Hematopoietic multipotent progenitor cell treated with erythropoietin and hydrocortisone succinate and interleukin-3 and kit ligand, for 4 days (in vitro differentiated cells): ENCODE measurements at regions not wholly inside any gene's neighbourhood (a gene's known extent, or its start where the extent isn't known, plus 50 kb on each side); places are given as distances from the start of the nearest gene placed in this dataset.

Source experiments
- DNase-seq: peaks from one replicate; pipeline ENCODE4 v3.0.0-alpha.2; 2015

GRCh38 chrX:94361241-94361640 is 687.2 kb downstream of the FAM133A start:
- DNase-seq: no peak

- DNase-seq: no peak
These were observed 691.7 kb downstream of the FAM133A start for GRCh38 chrX:94365736-94366135.

- DNase-seq: no peak
These were observed 692.6 kb downstream of the FAM133A start for GRCh38 chrX:94366616-94367015.

- DNase-seq: no peak
These were observed 715.0 kb downstream of the FAM133A start for GRCh38 chrX:94389044-94389443.

- no peak for DNase-seq
These were observed 726.5 kb downstream of the FAM133A start for GRCh38 chrX:94400488-94400887.

GRCh38 chrX:94401426-94401825 is 727.4 kb downstream of the FAM133A start:
- no peak for DNase-seq

GRCh38 chrX:94414746-94415145 is 740.7 kb downstream of the FAM133A start:
- DNase-seq: no peak

- no peak for DNase-seq
These were observed 744.1 kb downstream of the FAM133A start for GRCh38 chrX:94418065-94418464.

- DNase-seq: no peak
These were observed 750.5 kb downstream of the FAM133A start for GRCh38 chrX:94424456-94424855.

- no peak for DNase-seq
These were observed 756.1 kb downstream of the FAM133A start for GRCh38 chrX:94430091-94430490.

- no peak for DNase-seq
These were observed 761.8 kb downstream of the FAM133A start for GRCh38 chrX:94435799-94436198.

- no peak for DNase-seq
These were observed 780.2 kb downstream of the FAM133A start for GRCh38 chrX:94454159-94454558.

- no peak for DNase-seq
These were observed 780.6 kb downstream of the FAM133A start for GRCh38 chrX:94454606-94455005.

- DNase-seq: no peak
These were observed 781.8 kb downstream of the FAM133A start for GRCh38 chrX:94455782-94456181.

- DNase-seq: no peak
These were observed 818.5 kb downstream of the FAM133A start for GRCh38 chrX:94492541-94492940.

GRCh38 chrX:94493405-94493804 is 819.4 kb downstream of the FAM133A start:
- DNase-seq: no peak

- no peak for DNase-seq
These were observed 837.6 kb downstream of the FAM133A start for GRCh38 chrX:94511564-94511963.

- no peak for DNase-seq
These were observed 841.0 kb downstream of the FAM133A start for GRCh38 chrX:94515009-94515408.

GRCh38 chrX:94524867-94525266 is 850.9 kb downstream of the FAM133A start:
- peak; percentile 3 for DNase-seq

GRCh38 chrX:94545722-94546121 is 871.7 kb downstream of the FAM133A start:
- DNase-seq: no peak

GRCh38 chrX:94551831-94552230 is 877.8 kb downstream of the FAM133A start:
- no peak for DNase-seq

GRCh38 chrX:94560930-94561329 is 886.9 kb downstream of the FAM133A start:
- DNase-seq: no peak

GRCh38 chrX:94576367-94577004 is 902.5 kb downstream of the FAM133A start:
- DNase-seq: peak; percentile 0

- no peak for DNase-seq
These were observed 926.1 kb downstream of the FAM133A start for GRCh38 chrX:94600077-94600476.

- no peak for DNase-seq
These were observed 938.1 kb downstream of the FAM133A start for GRCh38 chrX:94612140-94612539.
